CD1c-positive myeloid dendritic cell (primary cell): ENCODE measurements at regions not wholly inside any gene's neighbourhood (a gene's known extent, or its start where the extent isn't known, plus 50 kb on each side); places are given as distances from the start of the nearest gene placed in this dataset.
"Not testable (repeated sequence)": the region's sequence is repeated elsewhere in the genome, so short reads cannot be mapped to it uniquely, and the experiment has no call there.

Source experiments
- DNase-seq: peaks from one replicate; pipeline ENCODE4 v3.0.0-alpha.2; 2016; ENCODE audit errors: extremely low spot score

DNA sequence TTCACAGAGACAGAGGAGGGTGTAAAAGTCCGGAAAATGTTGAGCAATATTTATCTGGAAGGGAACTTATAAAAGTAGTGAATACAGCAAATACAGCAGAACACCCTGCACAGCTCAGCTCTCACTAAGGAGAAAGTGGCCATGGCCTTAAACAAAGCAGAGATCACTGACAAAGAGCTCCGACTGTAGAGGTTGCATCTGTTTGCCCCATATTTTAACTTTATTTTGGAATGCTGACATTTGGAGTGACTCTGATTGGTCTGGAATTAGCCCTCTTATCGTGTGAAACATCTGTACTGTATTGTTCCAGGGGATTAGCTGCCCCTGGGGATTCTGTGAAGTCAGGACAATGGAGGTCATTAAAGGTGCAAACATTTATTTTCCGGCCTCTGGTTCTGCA, 1275.7 kb upstream of the FLRT2 start:
- no peak for DNase-seq

DNA sequence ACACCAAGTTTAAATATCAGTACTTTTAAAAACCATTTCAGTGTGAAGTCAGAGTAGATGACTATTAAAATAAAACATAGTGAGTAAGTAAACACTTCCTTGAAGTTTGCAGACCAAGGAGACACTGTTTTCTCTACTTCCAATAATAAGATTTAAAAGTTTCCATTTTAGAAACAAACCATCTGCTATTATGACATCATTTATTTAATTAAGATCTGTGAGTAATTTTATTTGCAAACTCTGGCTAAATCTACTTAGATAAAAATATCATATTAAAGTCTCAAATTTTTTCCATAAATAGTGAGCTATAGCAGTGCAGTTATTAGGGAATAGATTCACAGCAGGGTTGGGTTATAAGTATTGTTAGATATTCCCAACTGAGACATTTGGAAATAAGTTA, 1267.0 kb upstream of the FLRT2 start:
- DNase-seq: no peak

DNA sequence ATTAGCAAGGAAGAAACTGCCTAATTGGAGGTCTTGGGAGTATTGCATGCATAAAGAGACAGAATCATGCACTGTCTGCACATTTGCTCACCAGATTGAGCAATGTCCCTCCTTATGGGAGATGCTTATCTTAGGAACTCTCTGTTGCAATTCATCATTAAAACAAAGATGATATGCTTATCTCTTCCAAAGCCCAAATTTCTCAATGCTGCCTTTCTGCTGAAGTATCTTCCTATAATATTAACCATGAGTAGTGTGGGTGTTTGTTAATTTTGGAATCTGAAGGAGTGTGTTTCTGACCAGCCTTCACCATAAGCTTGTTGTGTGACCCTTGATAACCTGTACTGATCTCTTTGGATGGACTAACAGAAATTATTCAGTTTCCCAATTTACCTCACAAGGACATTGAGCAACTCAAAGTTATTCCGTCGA, 1257.6 kb upstream of the FLRT2 start:
- no peak for DNase-seq

DNA sequence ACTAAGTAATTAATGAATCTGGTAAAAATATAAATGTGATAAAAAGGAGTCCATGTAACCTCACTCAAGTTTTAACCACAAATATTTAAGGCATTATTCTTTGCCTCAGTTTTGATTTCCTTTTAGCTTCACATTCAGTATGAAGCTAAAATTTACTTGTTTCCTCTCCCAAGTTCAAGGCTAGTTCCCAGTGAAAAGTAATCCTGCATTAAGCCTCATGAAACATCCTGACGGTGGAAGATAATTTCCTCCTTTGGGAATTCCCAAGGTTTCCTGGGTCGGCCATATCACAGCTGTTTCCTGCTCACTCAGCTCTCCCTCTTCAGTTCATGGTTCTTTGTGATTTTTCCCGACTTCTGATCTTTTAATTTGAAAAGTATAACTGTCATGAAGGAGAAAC, 1256.8 kb upstream of the FLRT2 start:
- DNase-seq: no peak

DNA sequence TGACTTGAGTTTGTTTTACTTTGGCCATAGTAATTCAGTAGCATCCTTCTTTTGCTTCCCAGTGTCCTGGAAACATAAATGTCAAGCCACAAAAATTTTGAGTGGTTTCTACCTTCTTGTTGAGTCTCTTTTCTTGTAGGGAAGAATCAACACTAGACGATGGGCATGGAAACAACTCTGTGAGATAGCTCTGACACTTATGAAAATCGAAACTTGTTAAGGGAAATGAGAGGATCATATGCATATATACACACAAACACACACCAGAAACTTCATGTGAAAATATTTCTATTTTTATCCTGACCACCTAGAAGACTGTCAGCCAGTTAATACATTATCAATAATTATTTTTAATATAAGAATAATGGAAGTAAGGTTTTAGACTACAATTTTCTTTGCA, 1247.3 kb upstream of the FLRT2 start:
- DNase-seq: no peak

DNA sequence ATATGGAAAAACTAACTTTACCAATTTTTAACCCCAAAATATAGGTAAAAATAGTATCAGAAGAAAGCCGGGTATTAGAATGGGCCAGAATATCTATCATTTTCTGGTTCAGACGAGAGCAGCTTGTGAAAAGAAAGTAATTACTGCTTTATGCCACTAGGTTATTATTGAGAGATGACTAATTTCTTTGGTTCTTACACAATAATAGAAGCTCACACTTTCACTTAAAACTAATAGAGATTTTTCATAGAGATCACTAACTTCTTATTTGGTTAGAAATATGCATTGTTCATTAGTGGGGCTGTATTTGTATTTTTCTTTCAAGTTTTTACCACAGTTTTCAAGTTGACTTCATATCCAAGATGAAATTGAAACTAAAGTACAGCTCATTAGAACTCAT, 1241.2 kb upstream of the FLRT2 start:
- DNase-seq: no peak

DNA sequence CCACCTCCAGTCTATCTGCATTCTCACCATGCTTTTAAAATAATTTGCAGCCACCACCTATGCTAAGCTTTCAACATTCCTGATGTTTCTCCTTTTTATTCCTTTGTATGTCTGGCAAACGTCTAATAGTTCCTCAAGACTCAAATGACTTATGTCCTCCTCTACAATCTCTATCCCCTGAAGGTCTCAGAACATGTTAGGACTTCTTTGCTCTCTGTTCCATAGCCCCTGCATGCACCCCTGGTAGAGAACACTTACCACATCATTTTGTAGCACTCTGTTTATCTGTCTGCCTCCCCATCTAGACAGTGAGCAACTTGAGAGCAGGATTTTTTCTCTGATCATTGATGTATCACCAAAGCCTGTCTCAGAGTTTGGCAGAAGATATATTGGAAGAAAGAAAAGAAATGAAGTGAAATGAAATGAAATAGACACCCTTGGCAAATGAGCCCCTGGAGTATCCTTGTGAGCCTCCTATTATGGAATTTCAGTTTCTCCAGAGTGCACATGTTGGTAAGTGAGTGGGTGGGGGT, 1231.2 kb upstream of the FLRT2 start:
- no peak for DNase-seq

DNA sequence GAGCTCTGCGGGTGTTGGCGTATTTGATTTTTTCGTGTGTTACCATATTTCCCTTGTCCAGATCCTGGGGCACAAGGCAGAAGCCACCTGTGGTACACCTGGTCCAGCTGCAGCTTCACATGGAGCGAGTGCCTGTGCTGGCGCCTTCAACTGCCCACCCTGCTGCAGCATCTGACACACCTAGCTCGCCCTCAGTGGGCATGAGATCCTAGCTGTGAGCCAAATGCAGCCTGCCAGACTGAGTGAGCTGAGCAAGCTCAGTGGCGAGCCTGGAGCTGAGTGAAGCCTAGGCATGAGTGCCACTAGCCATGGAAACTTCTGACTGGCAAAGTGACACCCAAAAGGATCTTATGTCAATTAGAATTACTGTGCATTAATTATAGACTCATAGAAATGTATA, 1226.8 kb upstream of the FLRT2 start:
- DNase-seq: no peak

DNA sequence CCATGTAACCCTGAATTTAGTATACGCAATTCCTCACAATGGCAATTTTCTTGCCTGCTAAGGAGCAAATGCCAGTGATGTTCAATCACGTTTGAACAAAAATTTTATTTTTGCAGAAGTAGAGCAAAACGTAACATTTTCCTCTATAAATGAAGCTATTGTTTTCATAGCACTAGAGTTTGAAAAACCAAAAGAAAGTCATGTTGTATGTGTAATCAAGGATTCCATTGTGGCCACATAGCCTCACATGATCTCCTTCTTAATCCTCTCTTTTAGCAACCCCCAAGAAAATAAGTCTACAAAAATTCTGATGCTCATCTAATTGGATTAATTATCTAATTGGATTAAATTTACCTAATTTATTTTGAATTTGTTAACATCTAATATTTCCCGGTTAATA, 1217.4 kb upstream of the FLRT2 start:
- no peak for DNase-seq

DNA sequence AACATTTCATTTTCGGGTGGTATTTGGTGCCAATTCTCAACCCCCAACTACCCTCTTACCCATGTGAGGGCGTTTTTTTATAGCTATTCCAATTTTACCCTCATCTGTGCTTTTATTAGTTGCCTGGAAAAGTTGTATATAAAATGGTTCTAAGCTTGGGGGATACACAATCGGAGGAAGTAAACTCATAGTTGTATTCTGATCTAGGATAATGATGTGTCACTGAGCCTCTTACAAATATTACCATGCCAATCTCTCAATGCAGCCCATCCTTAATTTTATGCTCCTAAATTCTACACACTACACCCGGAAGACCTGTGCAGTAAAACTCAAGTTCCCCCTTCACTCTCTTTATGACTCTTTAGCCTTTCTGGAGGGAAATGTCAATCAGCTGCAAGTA, 1206.5 kb upstream of the FLRT2 start:
- DNase-seq: no peak

DNA sequence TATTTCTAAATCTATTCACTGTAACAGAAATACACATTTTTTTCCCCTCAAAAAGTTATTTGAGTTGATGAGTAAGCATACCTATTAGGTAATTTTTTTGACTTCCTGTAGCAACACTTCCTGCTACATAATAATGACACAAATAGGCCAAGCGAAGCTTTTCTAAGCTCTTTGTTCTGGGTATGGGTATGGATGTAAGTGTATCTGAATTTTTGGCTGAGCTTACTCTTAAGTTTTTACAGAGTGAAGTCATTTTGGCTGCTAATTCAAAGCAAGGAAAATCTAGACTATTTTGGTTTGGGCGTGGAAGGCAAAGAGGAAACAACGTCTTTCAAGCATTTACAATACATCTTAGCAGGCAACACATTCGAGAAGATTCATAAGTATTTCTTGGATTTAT, 1206.0 kb upstream of the FLRT2 start:
- no peak for DNase-seq

DNA sequence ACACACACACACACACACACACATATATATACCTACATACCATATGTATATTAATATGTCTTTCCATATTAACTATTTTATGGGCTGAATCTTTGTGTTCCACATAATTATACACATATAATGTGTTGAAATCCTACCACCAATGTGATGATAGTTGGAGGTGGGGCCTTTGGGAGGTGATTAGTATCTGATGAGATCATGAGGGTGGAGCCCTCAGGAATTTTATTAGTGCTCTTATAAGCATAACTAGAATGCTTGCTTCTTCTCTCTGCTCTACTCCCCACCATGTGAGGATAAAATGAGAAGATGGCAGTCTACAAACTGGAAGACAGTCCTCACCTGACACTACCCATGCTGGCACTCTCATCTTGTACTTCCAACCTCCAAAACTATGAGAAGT, 1193.5 kb upstream of the FLRT2 start:
- DNase-seq: no peak

DNA sequence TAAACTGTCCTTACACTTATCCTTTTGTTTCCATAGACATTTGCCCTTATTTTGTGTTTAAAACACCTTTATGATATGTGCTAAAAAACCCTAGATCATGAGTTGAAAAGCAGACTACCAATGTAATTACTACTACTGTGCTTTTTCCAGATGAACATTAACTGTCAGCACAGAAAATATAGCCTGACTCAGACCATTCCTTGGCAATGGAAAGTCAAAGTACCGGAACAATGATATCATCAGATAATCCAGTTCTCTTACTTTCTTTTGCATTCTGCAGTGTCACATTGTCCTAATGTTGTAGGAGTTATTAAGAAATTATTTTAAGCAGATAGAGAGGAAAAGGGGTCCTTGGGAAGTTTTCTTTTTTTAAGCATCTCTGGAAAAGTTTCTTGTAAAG, 1189.0 kb upstream of the FLRT2 start:
- DNase-seq: no peak

DNA sequence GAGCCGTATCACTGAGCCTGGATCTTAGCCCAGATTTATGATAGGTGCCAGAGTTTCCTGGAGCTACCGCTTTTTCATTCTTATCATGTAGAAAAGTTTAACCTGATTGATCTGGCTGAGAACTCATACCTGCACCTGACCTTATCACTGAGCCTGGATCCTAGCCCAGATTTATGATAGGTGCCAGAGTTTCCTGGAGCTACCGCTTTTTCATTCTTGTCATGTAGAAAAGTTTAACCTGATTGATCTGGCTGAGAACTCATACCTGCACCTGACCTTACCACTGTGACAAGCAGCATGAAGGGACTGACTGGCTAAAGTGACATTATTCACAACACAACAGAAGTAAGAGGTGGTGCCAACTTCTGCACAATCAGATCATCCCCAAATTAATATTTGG, 1188.1 kb upstream of the FLRT2 start:
- DNase-seq: not testable (repeated sequence)

DNA sequence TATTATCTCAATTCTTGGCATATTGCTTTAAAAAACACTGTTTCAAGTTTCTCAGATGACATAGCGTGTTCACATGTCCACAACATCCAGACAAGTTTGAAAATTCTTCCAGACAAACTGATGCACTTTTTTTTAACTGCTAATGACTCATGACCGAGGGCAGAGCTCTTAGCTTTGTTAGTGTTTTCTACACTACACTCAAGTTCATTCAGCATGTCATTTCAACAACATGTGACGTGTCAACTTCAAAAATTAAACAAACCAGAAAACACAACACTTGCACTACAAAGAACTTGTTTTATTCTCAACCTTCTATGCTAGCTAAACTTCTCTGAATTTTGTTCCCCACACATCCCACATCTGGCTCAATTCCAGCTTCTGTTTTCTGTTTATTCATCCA, 1186.3 kb upstream of the FLRT2 start:
- DNase-seq: no peak

DNA sequence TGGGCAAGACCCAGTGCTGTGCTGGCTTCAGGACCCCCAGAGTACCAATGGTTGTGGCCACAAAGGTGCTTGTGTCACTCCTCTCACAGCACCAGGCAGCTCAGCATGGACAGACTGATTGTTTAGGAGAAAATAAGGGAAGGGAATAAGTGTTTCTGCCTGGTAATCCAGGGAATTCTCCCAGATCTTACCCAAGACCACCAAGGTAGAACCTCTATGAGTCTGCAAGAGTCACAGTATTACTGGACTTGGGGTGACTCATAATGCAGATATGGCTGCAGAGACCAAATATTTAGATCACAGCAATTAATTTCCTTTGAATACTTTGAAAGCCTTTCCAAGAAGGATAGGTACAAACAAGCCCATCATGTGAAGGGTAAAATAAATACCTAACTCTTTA, 1178.3 kb upstream of the FLRT2 start:
- DNase-seq: no peak

DNA sequence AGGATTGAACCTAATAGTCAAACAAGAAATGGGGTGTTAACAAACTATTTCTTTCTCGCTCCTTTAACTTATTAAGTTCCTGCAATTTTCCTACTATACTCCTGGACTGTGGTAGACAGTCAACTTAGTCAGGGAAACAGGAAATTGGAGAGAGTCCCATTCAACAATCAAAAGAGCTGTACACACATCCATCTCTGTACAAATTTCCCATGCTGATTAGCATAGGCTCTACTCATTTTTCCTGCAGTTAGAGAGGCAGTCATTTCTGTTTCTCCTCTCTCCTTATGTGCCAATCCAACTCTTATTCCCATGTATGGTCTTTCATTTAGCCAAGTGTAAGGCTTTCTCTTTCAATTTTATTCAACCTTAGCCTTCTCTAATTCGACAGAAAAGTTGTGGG, 1168.5 kb upstream of the FLRT2 start:
- no peak for DNase-seq

DNA sequence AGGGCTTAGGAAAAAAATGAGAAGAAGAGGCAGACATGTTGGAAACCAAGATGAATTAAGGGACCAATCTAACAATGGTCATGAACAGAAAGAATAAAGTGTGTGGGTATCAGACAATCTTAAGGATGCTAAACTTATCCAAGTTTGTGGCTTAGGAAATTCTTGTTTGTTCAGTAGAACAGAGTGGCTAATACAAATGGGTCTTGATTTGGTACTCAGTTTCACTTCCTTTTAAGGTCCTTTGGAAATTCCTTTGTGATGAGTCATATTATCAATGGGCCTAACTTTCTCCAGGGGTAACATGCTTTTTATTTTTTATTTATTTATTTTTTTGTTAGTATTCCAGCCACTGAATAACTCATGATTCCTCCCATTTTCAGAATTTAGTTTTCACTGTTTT, 1154.7 kb upstream of the FLRT2 start:
- DNase-seq: no peak

DNA sequence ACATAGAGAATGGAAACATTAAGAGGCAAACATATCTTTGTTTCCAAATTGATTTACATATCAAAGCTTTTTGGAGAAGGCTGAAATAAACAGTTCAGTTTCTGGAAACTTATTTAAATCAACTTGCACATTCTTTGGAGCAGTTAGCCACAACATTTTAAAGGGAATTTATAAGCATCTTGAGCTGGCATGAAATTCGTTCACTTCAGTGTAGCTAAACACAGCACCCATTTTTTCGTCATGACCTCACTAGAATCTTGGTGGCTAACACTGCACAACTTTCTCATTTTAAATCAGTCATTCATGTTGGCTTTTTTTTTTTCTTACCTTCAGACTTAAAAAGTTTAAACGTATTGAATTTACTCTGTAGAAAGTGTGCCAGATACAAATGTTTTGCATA, 1139.9 kb upstream of the FLRT2 start:
- DNase-seq: no peak

DNA sequence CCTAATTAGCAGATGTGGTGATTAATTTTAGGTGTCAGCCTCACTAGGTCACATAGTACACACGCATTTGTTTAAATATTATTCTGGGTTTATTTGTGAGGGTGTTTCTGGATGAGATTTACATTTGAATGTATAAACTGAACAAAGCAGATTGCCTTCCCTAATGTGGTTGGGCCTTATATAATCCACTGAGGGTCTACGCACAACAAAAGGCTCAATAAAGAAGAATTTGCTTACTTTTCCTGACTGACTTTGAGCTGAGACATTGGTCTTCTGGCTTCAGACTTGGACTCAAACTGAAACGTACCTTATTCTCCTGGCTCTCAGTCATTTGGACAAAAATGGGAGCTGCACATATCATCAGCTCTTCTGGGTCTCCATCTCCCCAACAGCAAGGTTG, 1132.3 kb upstream of the FLRT2 start:
- no peak for DNase-seq

DNA sequence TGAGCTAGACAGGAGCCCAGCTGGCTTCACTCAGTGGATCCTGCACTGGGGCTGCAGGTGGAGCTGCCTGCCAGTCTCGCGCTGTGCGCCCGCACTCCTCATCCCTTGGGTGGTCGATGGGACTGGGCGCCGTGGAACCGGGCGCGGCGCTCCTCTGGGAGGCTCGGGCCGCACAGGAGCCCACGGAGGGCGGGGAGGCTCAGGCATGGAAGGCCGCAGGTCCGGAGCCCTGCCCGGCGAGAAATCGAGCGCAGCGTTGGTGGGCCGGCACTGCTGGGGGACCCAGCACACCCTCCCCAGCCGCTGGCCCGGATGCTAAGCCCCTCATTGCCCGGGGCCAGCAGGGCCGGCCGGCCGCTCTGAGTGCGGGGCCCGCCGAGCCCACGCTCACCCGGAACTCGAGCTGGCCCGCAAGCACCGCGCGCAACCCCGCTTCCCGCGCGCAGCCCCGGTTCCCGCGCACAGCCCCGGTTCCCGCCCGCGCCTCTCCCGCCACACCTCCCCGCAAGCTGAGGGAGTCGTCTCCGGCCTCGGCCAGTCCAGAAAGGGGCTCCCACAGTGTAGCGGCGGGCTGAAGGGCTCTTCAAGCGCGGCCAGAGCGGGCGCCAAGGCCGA, 1130.5 kb upstream of the FLRT2 start:
- DNase-seq: no peak

DNA sequence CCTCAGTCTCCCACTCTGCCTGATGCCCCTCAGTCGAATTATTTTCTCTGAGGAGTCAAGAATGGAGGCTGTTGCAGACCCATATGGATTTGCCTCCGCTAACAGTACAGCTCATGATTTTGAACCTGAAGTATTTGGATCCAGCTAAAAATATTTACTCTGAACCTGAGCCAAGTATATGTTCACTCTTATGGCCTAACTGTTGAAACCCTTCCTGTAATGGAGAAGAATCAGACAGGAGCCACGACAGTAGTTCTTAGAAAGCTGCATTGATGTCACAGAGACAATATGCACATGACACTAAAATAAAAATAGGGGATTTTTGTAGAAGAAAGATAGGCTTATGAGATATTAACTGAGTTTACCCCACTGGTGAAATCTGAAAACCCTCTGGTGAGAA, 1128.3 kb upstream of the FLRT2 start:
- no peak for DNase-seq

DNA sequence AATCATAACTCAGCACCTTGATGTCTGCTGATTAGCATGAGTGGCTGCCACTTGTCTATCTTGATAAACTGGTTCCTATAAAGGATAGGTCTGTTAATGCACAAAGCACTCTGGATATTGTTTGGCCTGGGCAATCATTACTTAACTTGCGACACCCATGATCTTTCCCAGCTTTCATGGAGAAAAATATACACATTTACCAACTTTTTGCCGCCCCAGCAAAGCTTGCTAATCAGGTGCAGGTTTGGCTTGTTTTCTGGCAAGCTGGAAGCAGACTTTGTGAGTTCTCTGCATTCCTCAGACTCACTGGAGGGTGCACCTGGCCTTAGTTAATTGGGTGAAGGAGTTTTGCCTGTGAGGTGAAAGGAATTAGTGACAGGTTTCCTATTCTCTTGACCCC, 1126.4 kb upstream of the FLRT2 start:
- no peak for DNase-seq

DNA sequence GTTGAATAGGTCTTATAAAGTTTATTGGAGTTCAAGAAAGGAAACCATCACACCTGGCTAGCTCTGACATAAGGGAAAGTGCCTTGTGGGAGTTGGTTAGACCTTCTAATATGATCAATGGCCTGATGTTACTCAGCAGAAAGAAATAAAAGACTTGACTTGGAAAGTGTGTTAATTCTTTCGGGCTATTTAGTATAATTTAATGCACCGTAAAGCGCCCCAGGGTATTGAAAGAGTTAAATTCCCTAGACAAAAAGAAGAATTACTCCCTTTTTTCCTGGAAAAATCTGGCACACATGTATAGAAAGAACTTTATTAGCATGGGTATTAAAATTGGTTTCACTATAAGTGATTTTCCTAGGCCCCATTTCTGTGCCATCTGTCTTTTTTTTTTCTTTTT, 1125.7 kb upstream of the FLRT2 start:
- no peak for DNase-seq
